GM23338 (cell line): ENCODE measurements at regions not wholly inside any gene's neighbourhood (a gene's known extent, or its start where the extent isn't known, plus 50 kb on each side); places are given as distances from the start of the nearest gene placed in this dataset.

Experiments used
- ATAC-seq: fragments of 200-7000 bp; cut with Tn5 transposase; 3 replicates; pipeline ENCODE4 v1.9.1; 2020
- DNase-seq: peaks from one replicate; pipeline ENCODE4 v3.0.0-alpha.2; 2015; ENCODE audit warnings: low spot score
- H2AFZ ChIP-seq: fragments of 200-600 bp; sonication (generic); 2 replicates; pipeline ENCODE4 v1.8.0; 2016; ENCODE audit warnings: antibody characterized with exemption, mild to moderate bottlenecking, moderate library complexity
- H3F3A ChIP-seq: fragments of 200-600 bp; sonication (generic); replicated peaks from 2 replicates; pipeline ENCODE4 v1.8.0; 2017; ENCODE audit warnings: antibody characterized with exemption, mixed run types, low read depth
- H3K27ac ChIP-seq: fragments of 200-600 bp; sonication (generic); 2 replicates; pipeline ENCODE4 v1.6.1; 2016; ENCODE audit warnings: low read depth
- H3K27me3 ChIP-seq: fragments of 200-600 bp; sonication (generic); 2 replicates; pipeline ENCODE4 v1.8.0; 2016; ENCODE audit warnings: mild to moderate bottlenecking, mixed run types, moderate library complexity; ENCODE audit not compliant: insufficient read depth
- H3K36me3 ChIP-seq: fragments of 200-600 bp; sonication (generic); 2 replicates; pipeline ENCODE4 v1.8.0; 2016; ENCODE audit warnings: mild to moderate bottlenecking; ENCODE audit not compliant: insufficient read depth
- H3K4me1 ChIP-seq: fragments of 200-600 bp; sonication (generic); 2 replicates; pipeline ENCODE4 v1.8.0; 2016; ENCODE audit warnings: mild to moderate bottlenecking, moderate library complexity; ENCODE audit not compliant: insufficient read depth
- H3K4me2 ChIP-seq: fragments of 200-600 bp; sonication (generic); 2 replicates; pipeline ENCODE4 v1.7.1; 2017; ENCODE audit warnings: mixed run types
- H3K4me3 ChIP-seq: fragments of 200-600 bp; sonication (generic); 2 replicates; pipeline ENCODE4 v1.6.1; 2016; ENCODE audit warnings: mixed run types
- H3K79me2 ChIP-seq: fragments of 200-600 bp; sonication (generic); replicated peaks from 2 replicates; pipeline ENCODE4 v1.8.0; 2017; ENCODE audit warnings: mild to moderate bottlenecking; ENCODE audit not compliant: insufficient read depth
- H3K9me2 ChIP-seq: fragments of 200-600 bp; sonication (generic); 2 replicates; pipeline ENCODE4 v1.8.0; 2017; ENCODE audit not compliant: insufficient read depth
- H4K20me1 ChIP-seq: fragments of 200-600 bp; sonication (generic); replicated peaks from 2 replicates; pipeline ENCODE4 v1.8.0; 2017; ENCODE audit warnings: mild to moderate bottlenecking; ENCODE audit not compliant: insufficient read depth
- H3K27ac Mint-ChIP-seq: 2 replicates; pipeline ENCODE4 v1.8.0; 2020; ENCODE audit warnings: inconsistent platforms, mild to moderate bottlenecking, moderate library complexity, mixed read lengths
- H3K27me3 Mint-ChIP-seq: 3 replicates; pipeline ENCODE4 v1.8.0; 2022; ENCODE audit warnings: low read depth, mild to moderate bottlenecking, moderate library complexity, mixed read lengths, inconsistent platforms; ENCODE audit not compliant: insufficient read depth, poor library complexity
- H3K36me3 Mint-ChIP-seq: 3 replicates; pipeline ENCODE4 v1.8.0; 2021; ENCODE audit warnings: low read depth, mild to moderate bottlenecking, inconsistent platforms, moderate library complexity, mixed read lengths
- H3K4me1 Mint-ChIP-seq: 3 replicates; pipeline ENCODE4 v1.8.0; 2020; ENCODE audit warnings: mild to moderate bottlenecking, inconsistent platforms, mixed read lengths
- H3K4me3 Mint-ChIP-seq: 3 replicates; pipeline ENCODE4 v1.8.0; 2021; ENCODE audit warnings: moderate library complexity, mild to moderate bottlenecking, inconsistent platforms, mixed read lengths
- H3K9me3 Mint-ChIP-seq: 3 replicates; pipeline ENCODE4 v1.8.0; 2020; ENCODE audit warnings: moderate library complexity, mild to moderate bottlenecking, inconsistent platforms, mixed read lengths
- CREB1 ChIP-seq: fragments of 250-450 bp; sonication (Bioruptor Pico); IDR thresholded peaks from 2 replicates; pipeline ENCODE4 v1.5.0; 2020; ENCODE audit warnings: low read depth, mild to moderate bottlenecking, moderate library complexity
- CTCF ChIP-seq, 2 experiments: fragments of 200-600 bp in 1 of 2; sonication (generic) in 1 of 2; conservative IDR thresholded peaks; 2 replicates each; pipeline versions ENCODE4 v1.5.1 to v1.6.1; 2016 to 2017; ENCODE audit warnings: antibody characterized with exemption in 2 of 2, low read depth in 2 of 2, mild to moderate bottlenecking in 2 of 2, moderate library complexity in 1 of 2
- ETS1 ChIP-seq: IDR thresholded peaks from 2 replicates; pipeline ENCODE4 v1.6.1; 2016; ENCODE audit warnings: antibody characterized with exemption
- EZH2 ChIP-seq: fragments of 200-600 bp; sonication (generic); IDR thresholded peaks from one replicate; pipeline ENCODE4 v1.8.0; 2017; ENCODE audit warnings: antibody characterized with exemption, mild to moderate bottlenecking, low read depth; ENCODE audit not compliant: unreplicated experiment
- EZH2phosphoT487 ChIP-seq: fragments of 200-600 bp; sonication (generic); IDR thresholded peaks from one replicate; pipeline ENCODE4 v1.8.1; 2018; ENCODE audit warnings: antibody characterized with exemption; ENCODE audit not compliant: unreplicated experiment
- NANOG ChIP-seq: IDR thresholded peaks from 2 replicates; pipeline ENCODE4 v1.6.1; 2016; ENCODE audit warnings: antibody characterized with exemption, borderline replicate concordance
- POLR2AphosphoS5 ChIP-seq: IDR thresholded peaks from 2 replicates; pipeline ENCODE4 v1.6.1; 2016; ENCODE audit warnings: antibody characterized with exemption, low read depth
- STAT1 ChIP-seq: IDR thresholded peaks from one replicate; pipeline ENCODE4 v1.6.1; 2016; ENCODE audit warnings: antibody characterized with exemption; ENCODE audit not compliant: unreplicated experiment
- ZNF114 ChIP-seq: fragments of 250-450 bp; sonication (Bioruptor Pico); IDR thresholded peaks from 2 replicates; pipeline ENCODE4 v1.5.0; 2020; ENCODE audit warnings: mild to moderate bottlenecking, moderate library complexity

- no peak for TF ChIP-seq ETS1
These were observed 185.3 kb upstream of the C11orf87 start (continued) for GRCh38 chr11:109236696-109237095.

- no peaks in the 10 kb centered on the region; the same call in 2 of the 3 replicates for H3K9me3 Mint-ChIP-seq
These were observed 184.4 kb upstream of the C11orf87 start for GRCh38 chr11:109237636-109238035.

More at GRCh38 chr11:109237636-109238035, 184.4 kb upstream of the C11orf87 start:
- Histone ChIP-seq H3K4me2 (no peak overlapping the region), H3K27ac (no peak overlapping the region), H3K36me3 (no peaks in the 10 kb centered on the region), H3K4me3 (no peak overlapping the region), H3K27me3 (no peaks in the 10 kb centered on the region), H3K79me2 (no peaks in the 10 kb centered on the region), H3K4me1 (no peaks in the 10 kb centered on the region), H3F3A (no peaks in the 10 kb centered on the region), H4K20me1 (no peaks in the 10 kb centered on the region), H2AFZ (no peak overlapping the region), H3K9me2 (no peaks in the 10 kb centered on the region)
- no peak for ATAC-seq
- Mint-ChIP-seq H3K27ac (no peak overlapping the region), H3K4me1 (peaks cover 3% of the 10 kb centered on the region), H3K36me3 (no peaks in the 10 kb centered on the region), H3K4me3 (no peak overlapping the region), H3K27me3 (no peaks in the 10 kb centered on the region)
- TF ChIP-seq EZH2 (no peak), ZNF114 (CRISPR knock-in tag) (no peak), POLR2AphosphoS5 (no peak), CREB1 (CRISPR knock-in tag) (no peak), STAT1 (no peak), NANOG (no peak), ETS1 (no peak), CTCF (conservative IDR thresholded peaks at IDR 0.05; ENCODE audit: low read depth in 2 of 2) (no peak), EZH2phosphoT487 (no peak)
- no peak for DNase-seq
